Ammon's horn (tissue), 1 donor: ENCODE measurements at regions not wholly inside any gene's neighbourhood (a gene's known extent, or its start where the extent isn't known, plus 50 kb on each side); places are given as distances from the start of the nearest gene placed in this dataset.
"Not testable (repeated sequence)": the region's sequence is repeated elsewhere in the genome, so short reads cannot be mapped to it uniquely, and the experiment has no call there.

Experiments
- DNase-seq: peaks from one replicate; pipeline ENCODE4 v3.0.0-alpha.2; 2016; ENCODE audit warnings: low spot score

- not testable (repeated sequence) for DNase-seq
Observed at GRCh38 chr16:88164196-88165039, 213.2 kb downstream of the BANP start.

- DNase-seq = not testable (repeated sequence)
Observed at GRCh38 chr16:88165040-88165544, 213.9 kb downstream of the BANP start.

GRCh38 chr16:88165683-88166082 is 214.4 kb downstream of the BANP start:
- DNase-seq = not testable (repeated sequence)

GRCh38 chr16:88166209-88166773 is 215.1 kb downstream of the BANP start:
- DNase-seq = not testable (repeated sequence)

GRCh38 chr16:88167798-88168556 is 214.8 kb upstream of the ZNF469 start:
- DNase-seq = peak; percentile 36

- not testable (repeated sequence) for DNase-seq
Observed at GRCh38 chr16:88168557-88168949, 214.2 kb upstream of the ZNF469 start.

GRCh38 chr16:88169136-88169830 is 213.5 kb upstream of the ZNF469 start:
- DNase-seq = not testable (repeated sequence)

GRCh38 chr16:88169831-88170165 is 213.0 kb upstream of the ZNF469 start:
- DNase-seq = not testable (repeated sequence)

- no peak for DNase-seq
Observed at GRCh38 chr16:88170528-88170991, 212.2 kb upstream of the ZNF469 start.

GRCh38 chr16:88171126-88171525 is 211.6 kb upstream of the ZNF469 start:
- not testable (repeated sequence) for DNase-seq

GRCh38 chr16:88176184-88176583 is 206.6 kb upstream of the ZNF469 start:
- not testable (repeated sequence) for DNase-seq

GRCh38 chr16:88176591-88177180 is 206.1 kb upstream of the ZNF469 start:
- not testable (repeated sequence) for DNase-seq

- DNase-seq = not testable (repeated sequence)
Observed at GRCh38 chr16:88178251-88178650, 204.5 kb upstream of the ZNF469 start.

- DNase-seq = not testable (repeated sequence)
Observed at GRCh38 chr16:88178896-88179295, 203.9 kb upstream of the ZNF469 start.

- DNase-seq = not testable (repeated sequence)
Observed at GRCh38 chr16:88182967-88183881, 199.5 kb upstream of the ZNF469 start.

- DNase-seq = not testable (repeated sequence)
Observed at GRCh38 chr16:88184053-88184452, 198.7 kb upstream of the ZNF469 start.

GRCh38 chr16:88184566-88185355 is 198.0 kb upstream of the ZNF469 start:
- not testable (repeated sequence) for DNase-seq

- DNase-seq = not testable (repeated sequence)
Observed at GRCh38 chr16:88185406-88185805, 197.4 kb upstream of the ZNF469 start.
